ENCODE measurements at regions not wholly inside any gene's neighbourhood (a gene's known extent, or its start where the extent isn't known, plus 50 kb on each side); places are given as distances from the start of the nearest gene placed in this dataset.

DNA sequence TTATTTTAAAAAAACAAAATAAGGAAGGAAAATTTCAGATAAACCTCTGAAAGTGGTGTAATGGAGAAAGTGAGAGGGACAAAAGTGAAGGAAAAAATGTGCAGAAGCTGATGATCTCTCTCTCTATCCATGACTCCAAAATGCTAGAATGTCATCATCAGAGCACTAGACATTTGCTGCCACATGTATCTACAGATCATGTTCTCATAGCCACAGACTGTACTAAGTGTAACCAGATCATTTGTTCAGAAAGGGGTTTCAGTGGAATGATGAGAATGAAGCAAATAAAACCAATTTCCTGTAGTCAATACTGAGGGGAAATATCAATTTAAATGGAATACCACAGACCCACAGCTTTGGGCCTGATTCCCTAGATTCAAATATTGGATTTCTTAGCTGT, 104.3 kb upstream of the CHMP2B start:
- no peak for TF ChIP-seq ZC3H4 (CRISPR knock-in tag; IDR thresholded peaks at IDR 0.05; ENCODE audit: borderline replicate concordance)
- TF ChIP-seq, protein P1, sequence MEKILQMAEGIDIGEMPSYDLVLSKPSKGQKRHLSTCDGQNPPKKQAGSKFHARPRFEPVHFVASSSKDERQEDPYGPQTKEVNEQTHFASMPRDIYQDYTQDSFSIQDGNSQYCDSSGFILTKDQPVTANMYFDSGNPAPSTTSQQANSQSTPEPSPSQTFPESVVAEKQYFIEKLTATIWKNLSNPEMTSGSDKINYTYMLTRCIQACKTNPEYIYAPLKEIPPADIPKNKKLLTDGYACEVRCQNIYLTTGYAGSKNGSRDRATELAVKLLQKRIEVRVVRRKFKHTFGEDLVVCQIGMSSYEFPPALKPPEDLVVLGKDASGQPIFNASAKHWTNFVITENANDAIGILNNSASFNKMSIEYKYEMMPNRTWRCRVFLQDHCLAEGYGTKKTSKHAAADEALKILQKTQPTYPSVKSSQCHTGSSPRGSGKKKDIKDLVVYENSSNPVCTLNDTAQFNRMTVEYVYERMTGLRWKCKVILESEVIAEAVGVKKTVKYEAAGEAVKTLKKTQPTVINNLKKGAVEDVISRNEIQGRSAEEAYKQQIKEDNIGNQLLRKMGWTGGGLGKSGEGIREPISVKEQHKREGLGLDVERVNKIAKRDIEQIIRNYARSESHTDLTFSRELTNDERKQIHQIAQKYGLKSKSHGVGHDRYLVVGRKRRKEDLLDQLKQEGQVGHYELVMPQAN (IDR thresholded peaks at IDR 0.05; ENCODE audit: borderline replicate concordance) = no peak
- TF ChIP-seq, protein P2, sequence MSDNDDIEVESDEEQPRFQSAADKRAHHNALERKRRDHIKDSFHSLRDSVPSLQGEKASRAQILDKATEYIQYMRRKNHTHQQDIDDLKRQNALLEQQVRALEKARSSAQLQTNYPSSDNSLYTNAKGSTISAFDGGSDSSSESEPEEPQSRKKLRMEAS (CRISPR knock-in tag; IDR thresholded peaks at IDR 0.05) = no peak
- TF ChIP-seq DNMT1 (IDR thresholded peaks at IDR 0.05) = no peak
- TF ChIP-seq SRF (CRISPR knock-in tag; IDR thresholded peaks at IDR 0.05) = no peak

Data from K562 (cell line).